ENCODE measurements at regions not wholly inside any gene's neighbourhood (a gene's known extent, or its start where the extent isn't known, plus 50 kb on each side); places are given as distances from the start of the nearest gene placed in this dataset.

DNA sequence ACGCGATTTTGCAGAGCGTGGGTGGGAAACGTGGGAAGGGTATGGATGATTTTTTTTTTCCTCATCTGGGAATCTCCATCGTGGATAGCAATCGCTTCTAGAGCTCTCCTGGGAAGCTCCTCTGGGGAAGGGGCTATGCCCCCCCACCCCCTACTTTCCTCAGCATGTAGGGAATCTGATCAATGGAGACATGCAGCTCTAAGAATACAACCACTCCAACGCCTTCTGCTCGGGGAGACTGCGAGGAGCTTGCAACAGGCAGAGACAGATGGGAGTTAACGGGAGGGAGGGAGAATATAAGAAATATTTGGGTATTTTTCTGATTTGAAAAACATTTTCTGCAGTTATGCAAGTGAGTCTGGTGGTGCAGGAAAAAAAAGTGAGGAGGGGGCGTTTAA is 104.6 kb upstream of the HSD17B12 start:
- DNase-seq (ENCODE audit: low read depth) = no peak

DNA sequence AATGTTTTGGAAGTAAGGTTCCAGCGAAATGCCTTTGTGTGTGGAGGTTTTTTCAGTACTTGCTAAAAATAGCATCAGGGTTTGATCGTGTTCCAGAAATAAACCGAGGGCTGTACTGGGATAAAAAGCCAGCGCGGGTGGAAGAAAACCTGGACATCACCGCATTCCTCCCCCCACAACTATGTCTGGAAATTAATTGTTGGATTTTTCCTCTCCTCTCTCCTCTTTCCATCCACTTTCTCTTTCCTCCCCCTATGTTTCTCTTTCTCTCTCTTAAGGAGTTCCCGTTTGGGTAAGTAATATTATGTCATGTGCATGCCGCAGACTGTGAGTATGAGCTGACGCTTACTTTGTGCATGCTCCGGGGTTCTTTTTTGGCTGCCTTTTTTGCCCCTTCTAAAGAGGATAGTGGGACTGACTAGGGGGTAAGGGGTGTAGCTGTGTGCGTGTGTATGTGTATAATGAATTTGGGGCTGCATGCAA is 104.2 kb upstream of the HSD17B12 start:
- DNase-seq (ENCODE audit: low read depth) = no peak

DNA sequence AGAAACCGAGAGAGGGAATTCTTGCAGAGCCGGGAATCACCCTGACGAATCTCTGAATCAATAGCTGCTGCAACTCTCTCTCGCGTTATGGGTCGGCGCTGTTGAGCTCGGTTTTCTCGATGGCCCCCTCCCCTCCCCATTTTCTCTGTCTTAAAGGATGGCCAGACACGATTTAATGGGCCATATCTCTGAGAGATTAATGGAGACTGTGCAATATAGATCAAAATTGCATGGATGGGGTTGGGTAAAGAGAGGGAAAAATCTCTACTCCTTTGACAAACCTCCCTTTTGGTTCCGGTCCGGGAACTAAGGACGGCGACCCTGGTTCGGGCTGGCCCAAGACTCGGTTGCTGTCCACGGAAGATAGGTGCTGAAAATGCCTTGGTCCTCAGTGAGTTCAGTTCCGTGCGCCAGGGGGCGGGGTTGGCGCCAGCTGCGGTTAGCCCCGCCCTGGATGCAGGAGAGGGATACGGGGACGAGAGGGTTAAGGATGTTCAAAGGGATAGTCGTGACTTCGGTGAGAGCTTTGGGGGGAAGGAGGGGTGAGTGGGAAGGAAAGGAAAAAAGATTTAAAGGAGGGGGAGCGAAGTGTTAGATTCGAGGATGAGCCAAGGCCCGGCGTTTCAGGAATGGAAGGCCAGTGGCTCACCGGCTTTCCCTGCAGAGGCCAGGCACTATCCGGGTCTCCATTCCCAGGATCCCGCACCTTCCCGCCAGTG is 103.6 kb upstream of the HSD17B12 start:
- no peak for DNase-seq (ENCODE audit: low read depth)

DNA sequence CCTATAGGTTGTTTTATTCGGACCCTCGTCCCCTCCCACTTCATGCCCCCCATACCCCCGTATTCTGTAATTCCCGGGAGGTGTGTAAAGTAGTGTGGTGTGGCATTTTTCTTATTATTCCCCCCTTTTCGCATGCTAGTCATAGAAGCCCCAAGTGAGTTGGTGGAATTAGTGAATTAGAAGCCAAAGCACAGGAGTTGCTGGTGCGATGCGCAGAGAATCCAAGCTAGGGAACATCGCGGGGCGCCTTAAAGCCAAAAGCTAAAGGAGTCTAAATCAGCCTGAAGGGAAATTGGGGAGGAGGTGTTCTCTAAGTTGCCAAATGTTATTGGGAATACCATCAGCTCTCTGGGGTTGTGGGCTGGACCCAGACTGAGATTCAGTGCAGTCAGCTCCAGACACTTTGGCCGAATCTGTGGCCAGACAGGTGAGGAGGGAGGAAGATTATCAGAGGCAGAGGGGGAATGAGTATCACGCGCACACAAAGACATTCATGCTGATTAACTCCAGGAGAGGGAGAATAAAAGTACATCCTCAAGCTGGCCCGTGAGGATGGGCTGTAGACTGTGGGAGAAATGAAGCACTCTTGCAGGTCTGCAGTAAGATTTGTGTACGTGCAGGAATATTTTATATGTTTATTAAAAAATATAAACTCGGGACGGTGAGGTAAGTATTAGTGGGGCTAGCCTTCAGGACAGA is 102.8 kb upstream of the HSD17B12 start:
- DNase-seq (ENCODE audit: low read depth) = no peak

DNA sequence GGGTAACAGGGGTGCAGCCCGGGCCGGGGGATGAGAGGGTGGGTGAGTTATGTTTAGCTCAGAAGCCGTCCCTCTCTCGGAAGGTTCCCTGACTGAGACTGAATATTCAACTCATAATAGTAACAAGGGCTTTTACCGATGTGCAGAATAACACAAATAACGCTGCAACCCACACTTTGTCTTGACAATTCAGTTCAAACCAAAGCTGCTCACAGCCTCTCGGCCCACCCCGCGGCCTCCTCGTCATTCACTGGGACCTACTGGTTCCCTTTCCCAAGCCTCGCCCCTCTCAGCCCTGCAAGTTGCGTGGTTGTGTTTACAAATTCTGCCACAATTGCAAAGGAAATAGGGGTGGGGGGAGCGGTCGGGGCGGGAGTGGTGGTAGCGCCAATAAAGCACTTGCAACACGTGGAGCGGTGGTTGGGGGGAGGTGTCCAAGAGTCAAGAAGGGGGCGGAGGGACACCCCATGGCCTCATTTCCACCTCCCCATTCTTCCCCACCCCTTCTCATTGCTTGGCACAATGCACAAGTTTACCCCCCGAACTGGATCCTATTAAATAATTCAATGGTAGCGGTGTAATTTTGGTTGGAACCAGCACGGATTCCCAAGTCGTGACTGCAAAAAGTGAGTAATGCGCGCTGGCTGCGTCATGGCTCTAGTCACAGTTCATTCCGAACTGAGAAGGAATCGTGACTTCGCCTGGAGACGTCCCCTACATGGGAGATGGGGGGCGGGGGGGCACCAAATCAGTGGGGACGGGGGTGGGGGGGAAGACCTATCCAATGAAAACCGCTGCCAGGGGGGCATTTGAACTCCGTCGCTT is 102.0 kb upstream of the HSD17B12 start:
- peak; percentile 58 for DNase-seq (ENCODE audit: low read depth)

DNA sequence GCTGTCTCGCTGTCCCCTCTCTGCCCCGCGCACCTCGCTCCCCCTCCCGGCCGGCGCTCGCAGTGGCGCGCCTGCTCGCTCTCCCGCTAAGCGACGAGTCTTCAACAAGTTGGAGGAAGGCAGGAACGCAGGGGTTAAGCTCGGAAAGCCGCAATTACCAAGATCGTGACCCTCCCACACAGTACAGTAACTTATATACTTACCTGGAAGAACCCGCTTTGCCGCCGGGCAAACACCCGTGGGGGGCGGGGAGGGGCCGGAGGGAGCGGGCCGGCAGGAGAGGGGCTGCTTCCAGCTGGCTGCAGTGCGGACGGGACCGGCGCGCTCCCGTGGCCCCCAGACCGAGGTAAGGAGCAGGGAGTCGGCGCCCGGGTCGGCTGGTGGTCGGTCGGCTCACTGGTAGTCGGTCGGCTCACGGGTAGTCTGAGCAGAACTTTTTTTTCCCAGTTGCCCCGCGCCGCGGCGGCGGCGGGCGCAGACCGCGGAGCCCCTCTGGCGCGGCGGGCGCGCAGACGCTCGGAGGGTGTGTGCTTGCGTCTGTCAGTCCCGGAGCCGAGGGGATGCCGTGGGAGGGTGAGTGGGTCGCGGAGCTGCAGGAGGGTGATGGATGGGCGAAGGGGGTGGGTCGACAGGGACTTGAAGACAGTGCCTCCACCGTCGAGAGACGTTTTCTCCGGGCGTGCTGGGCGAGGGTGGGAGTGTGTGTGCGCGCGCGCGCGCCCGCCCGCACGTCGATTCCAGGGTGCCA is 101.2 kb upstream of the HSD17B12 start:
- peak; percentile 15 for DNase-seq (ENCODE audit: low read depth)

DNA sequence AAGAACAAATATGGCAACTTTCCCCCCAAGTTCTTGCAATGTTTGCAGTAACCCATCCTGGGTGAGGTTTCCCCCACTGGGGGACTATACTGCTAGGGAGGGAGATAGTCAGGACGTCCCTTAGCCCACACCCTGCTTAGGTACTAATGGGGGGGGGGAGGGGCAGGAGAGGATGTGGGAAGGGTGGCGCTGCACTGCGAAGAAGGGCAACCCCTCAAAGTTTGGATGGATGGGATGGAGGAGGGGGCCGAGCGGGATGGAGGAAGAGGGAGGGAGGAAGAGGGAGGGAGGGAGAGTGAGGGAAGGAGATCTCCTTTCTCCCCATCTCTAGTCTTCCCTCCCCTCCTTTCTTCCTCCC is 100.6 kb upstream of the HSD17B12 start:
- DNase-seq (ENCODE audit: low read depth) = no peak

DNA sequence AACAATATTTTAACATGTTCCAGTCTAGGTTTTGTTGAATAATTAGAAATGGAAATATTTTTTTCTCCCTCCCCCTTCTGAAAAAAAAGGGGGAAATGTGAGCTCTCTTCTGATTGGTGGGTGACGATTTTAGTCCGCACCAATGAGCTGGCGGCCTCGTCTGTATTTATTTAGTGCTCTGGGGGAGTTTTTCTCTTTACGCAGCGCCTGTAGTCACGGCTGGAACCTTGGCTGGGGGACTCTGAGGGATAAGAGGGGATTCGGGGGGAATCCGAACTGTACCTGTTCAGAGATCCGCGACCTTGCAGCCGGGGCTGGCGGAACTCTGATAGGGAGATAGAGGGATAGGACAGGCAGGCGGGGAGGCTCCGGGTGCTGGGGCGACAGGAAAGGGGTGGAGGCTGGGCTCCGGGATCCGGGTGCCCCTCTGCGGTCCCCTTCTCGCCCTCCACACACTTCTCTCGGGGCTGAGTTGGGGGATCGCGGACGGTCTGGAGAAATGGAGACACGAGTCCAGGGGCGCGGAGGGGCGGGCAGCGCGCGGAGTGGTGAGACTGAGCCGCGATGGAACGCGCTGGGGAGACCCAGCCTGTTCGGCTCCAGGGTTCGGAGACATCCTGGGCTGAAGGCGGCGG is 99.7 kb upstream of the HSD17B12 start:
- DNase-seq (ENCODE audit: low read depth) = no peak

DNA sequence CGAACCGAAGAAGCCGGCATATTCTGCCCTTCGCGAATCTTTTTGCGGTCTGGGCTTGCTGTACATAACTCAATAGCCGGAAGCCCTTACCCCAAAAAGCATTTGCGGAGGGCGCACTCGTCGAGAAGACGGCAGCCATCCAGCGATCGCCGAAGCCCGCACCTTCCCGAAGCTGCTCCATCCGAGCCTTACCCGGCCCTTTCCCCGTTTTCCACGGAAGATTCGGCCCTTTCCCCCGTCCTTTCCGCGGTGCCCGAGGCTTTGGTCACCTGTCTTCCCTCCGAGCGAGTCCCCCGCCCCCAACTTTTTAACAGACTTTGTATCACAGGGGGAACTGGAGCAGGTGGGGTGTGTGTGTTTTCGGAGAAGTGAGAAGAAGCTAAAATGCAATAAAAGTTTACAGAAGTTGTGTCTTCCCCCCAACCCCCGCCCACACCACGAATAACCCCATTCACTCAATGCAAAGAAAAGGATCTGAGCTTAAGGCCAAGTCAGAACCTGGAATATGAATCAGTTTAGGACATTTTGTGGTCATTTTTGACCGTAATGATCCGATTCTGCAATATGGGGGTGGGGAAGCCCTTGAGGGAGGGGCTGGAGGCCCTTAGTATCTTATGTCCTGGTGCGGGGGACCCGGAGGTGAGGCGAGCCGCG is 99.0 kb upstream of the HSD17B12 start:
- no peak for DNase-seq (ENCODE audit: low read depth)

DNA sequence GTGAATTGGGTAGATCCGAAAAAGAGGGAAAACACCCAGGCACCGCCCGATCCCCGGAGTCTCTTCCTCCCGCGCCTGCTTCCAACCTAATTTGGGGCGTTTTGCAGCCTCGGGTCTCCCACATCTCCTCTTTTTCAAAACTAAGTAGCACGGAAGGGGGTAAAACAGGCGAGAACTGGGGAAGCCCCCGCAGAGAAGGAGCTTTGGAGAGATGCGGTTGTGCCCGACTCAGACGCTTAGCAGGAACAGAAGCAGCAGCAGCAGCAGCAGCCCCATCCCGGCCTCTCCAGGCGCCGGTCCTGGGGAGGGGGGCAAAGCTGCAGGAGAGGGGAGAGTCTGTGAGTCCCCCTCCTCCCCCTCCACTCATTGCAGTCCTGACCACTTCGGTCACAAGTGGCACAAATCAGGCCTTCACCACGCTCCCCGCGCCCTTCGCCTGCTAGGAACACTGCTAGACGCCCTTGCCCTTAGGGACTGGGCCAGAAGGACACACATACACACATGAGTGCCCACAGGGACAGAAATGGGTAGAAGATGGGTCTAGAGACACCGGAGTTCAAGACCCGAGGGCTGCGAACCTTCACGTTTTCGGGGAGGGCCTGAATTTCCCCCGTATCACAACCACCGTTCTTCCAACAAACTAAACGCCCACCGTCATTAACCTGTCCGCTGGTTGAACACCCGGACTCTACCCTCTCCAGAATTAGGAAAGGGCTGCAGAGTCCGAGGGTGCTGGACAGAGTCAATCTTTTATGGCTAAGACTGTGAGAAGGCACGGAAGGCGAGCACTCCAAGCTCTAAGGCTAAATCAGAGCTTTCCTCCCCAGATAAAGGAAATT is 98.3 kb upstream of the HSD17B12 start:
- no peak for DNase-seq (ENCODE audit: low read depth)

DNA sequence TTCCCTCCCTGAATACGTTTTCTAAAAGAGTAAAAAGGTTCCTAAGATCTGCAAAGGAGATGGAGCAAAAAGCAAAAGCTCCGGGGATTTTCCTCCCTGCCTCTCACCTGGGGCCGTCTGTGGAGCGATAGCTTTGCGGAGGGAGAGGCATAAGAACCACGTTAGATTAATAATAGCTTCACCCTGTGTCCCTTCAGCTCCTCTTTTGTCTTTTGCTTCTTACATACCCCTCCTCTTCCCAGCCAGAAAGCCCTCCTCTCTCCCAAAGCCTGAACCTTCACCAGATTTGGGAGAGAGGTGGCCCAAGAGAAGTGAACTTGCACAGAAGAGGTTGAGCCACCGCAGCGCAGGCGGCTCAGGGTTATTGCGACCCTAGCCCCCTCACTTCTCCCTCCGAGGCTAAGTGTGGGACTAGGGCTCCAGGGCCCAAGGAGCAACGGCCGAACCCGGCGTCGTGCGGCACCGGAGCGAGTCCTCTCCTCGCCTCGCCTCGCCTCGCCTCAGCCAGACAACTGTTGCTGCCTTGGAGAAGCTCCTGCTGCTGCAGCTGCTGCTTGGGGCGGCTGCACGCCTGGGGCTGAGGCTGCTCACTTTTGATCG is 97.6 kb upstream of the HSD17B12 start:
- no peak for DNase-seq (ENCODE audit: low read depth)

DNA sequence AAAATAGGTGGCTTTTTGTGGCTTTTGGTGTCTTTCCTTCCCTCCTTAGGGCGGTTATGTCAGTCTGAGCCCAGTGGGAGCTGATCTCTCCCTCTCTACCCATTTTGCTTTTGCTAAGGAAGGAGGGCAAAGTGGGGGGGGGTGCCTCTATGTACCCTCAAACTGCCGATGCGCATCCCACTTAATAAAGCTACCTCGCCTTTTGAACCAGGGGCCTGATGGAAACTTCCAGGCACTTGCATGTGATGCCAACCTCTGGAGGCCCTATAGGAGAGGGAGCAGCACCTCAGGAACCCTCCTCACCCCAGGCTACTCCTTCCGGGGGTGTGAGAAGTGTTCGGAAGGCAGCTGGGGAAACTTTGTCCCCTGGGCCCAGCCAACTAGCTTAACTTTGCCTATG is 97.0 kb upstream of the HSD17B12 start:
- DNase-seq (ENCODE audit: low read depth) = no peak

DNA sequence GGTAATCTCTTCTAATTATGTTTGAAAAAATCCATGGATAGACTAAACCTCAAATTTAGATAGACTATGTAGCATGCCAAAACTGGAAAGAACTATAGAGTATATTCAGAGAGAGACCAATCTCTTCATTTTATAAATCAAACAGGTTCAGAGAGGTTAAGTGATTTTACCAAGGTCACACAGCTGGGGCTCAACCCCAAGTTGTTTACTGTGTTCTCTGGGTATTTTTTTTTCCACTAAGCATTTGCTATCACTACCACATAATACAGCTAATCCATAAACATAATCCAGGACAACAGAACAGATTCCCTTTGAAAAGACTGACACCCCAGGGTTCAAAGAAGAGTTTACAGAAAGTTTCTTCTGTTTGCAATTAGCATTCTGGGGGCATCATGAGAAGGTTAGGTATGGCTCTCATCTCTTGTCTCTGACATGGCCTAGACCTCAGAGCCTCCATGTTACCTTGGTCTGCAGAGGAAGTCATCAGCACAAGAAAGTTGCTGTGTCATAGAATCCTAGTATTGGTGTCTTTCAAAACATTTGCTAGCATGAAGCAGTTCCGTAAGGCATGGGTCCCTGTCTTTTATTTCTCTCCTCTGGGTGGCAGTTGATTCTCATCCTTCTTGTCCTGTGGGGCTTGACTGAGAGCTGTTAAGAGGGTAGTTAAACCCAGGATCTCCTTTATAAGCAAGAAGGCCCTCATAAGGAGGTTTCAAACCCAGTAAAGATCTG is 94.5 kb upstream of the HSD17B12 start:
- DNase-seq (ENCODE audit: low read depth) = no peak

DNA sequence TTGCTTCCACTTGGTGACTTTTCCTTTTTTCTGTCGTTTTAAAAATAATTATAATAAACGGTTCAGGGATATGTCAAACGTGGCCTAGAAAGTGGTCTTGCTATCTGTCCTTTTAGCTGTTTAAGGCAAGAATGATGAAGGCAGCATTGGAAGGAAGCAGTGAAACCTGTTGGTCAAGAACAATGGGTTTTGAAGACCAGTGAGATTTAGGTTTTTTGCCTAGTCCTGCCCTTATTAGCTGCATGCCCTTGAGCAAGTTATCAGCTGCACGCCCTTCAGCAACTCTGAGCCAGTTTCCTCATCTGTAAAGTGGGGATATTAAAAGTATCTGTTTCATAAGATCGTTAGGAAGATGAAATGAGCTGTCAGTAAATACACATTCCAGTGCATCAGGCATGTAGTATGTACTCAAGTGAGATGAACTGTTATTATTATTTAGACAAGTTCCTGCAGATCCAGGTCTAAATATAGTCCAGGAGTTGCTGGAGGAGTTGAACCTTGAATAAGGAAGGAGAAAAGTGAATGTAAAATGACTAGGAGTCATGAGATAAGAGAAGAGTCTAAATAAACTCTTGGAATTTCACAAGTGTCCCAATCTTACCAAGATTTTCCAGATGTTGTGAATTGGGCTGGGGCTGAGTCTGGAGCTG is 90.8 kb upstream of the HSD17B12 start:
- no peak for DNase-seq (ENCODE audit: low read depth)

DNA sequence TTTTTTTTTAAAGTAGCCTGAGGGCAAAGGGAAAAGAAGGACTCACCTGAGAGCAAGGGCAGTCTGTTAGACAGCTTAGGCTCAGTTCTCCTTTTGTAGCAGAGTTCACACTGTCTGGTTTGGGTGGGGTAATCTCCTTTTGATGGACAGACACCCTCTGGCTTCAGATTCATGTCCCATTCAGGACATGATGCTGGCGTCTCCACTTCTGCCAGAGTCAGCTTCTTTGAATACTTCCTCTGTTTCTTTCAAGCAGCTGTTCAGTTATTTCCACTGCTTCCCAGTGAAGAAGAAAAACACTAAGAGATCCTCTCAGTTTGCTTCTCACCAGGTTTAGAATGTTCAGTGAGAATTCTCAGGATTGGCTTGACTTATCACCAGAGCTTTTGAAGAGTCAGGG is 79.0 kb upstream of the HSD17B12 start:
- DNase-seq (ENCODE audit: low read depth) = no peak

DNA sequence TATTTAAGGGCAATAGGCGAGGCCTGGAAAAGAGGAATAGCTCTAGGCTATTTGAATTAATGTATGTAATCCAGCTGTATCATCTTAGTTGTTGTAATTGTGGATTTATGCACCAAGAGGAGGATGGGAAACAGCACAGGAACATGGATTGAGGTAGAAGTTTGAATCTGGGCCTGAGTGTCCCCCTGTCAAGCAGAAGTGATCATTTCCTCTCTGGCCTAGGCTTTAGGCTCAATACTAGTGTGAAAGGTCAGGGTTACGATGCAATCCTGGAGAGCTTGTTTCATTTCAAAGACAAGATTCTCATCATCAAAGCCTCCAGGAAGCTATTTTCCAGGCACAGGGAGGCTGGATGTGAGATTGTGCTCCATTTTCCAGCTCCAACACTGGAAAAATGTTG is 77.9 kb upstream of the HSD17B12 start:
- DNase-seq (ENCODE audit: low read depth) = no peak

DNA sequence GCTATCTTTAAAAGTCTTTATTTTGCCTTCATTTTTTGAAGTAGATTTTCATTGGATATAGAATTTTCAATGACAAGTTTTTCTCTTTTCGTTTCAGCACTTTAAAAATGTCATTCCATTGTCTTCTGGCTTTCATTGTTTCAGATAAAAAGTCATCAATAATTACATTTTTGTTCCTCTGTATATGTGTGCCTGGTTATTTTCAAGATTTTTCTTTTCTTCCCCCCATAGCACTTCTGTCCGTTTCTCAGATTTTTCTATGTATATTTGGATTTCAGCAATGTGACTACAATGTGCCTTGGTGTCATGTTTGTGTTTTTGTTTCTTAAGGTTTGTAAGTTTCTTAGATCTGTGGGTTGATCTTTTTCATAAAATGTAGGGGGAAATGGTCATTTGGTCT is 66.3 kb upstream of the HSD17B12 start:
- no peak for DNase-seq (ENCODE audit: low read depth)

DNA sequence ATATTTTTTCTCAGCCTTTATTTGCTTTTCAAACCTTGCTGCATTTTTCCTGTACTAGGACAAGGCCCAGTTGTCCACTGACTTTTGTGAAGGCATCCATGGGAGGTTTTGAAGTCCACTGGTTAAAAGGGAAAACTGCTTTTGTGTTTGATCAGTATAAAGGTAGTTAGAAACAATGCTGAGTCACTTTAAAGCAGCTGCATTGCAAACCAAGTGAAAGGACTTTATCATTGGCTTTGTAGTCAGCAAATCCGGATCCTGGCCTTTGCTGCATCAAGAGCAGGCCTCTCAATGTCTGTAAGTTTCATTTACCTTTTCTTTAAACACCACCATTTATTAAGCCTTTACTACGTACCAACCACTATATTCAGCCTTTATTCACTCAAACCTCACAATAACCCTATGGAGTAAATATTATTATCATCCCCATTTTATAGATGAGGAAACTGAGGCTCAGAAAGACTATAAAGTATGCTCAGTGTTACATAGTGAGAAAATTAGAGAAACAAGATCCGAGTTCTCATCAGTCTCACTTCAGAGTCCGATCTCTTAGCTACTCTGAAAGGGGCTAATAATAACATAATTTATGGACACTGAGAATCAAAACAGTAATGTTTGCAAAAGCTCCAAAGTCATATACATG is 60.6 kb upstream of the HSD17B12 start:
- DNase-seq (ENCODE audit: low read depth) = no peak

Measured in HS-5 (cell line).